ENCODE measurements at regions not wholly inside any gene's neighbourhood (a gene's known extent, or its start where the extent isn't known, plus 50 kb on each side); places are given as distances from the start of the nearest gene placed in this dataset.
A peak's percentile ranks its signal among the peaks of the same experiment; 100 is the strongest.

GRCh38 chr17:77381185-77381700 lies 240.5 kb downstream of the SEC14L1 start:
- no peak for TF ChIP-seq CTCF (IDR thresholded peaks at IDR 0.05; ENCODE audit: borderline replicate concordance)
- no peaks in the 10 kb centered on the region for H3K9me3 ChIP-seq (replicated peaks)
- no peak overlapping the region for H3K4me3 ChIP-seq
- no peak for DNase-seq
- intact Hi-C loops (cut with micrococcal nuclease): no loop called here
- H3K27ac ChIP-seq (replicated peaks): peak overlapping the region; percentile 91
- no peaks in the 10 kb centered on the region for H3K36me3 ChIP-seq
- peaks cover 100% of the 10 kb centered on the region for H3K4me1 ChIP-seq
- no peaks in the 10 kb centered on the region for H3K27me3 ChIP-seq (ENCODE audit: low read depth)

DNA sequence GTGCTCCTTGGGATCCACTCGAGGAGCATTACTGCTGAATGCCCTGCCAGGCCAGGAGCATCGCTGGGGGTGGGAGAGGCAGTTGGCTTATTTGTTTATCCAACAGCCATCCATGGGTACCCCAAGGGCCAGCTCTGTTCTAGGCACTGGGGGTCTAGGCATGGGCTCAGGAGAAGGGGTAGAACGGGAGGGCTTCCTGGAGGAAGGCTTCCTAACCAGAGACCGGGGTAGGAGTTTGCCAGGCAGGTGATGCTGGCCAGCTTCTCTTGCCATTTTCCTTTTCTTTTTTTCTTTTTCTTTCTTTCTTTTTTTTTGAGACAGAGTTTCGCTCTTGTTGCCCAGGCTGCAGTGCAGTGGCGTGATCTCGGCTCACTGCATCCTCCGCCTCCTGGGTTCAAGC lies 241.0 kb downstream of the SEC14L1 start:
- Histone ChIP-seq H3K4me3 (no peak overlapping the region), H3K9me3 (replicated peaks) (no peaks in the 10 kb centered on the region), H3K36me3 (no peaks in the 10 kb centered on the region), H3K4me1 (peaks cover 100% of the 10 kb centered on the region), H3K27ac (replicated peaks) (peak overlapping the region; percentile 91), H3K27me3 (ENCODE audit: low read depth) (no peaks in the 10 kb centered on the region)
- intact Hi-C loops (cut with micrococcal nuclease): no loop called here
- no peak for DNase-seq
- TF ChIP-seq CTCF (IDR thresholded peaks at IDR 0.05; ENCODE audit: borderline replicate concordance): no peak

DNA sequence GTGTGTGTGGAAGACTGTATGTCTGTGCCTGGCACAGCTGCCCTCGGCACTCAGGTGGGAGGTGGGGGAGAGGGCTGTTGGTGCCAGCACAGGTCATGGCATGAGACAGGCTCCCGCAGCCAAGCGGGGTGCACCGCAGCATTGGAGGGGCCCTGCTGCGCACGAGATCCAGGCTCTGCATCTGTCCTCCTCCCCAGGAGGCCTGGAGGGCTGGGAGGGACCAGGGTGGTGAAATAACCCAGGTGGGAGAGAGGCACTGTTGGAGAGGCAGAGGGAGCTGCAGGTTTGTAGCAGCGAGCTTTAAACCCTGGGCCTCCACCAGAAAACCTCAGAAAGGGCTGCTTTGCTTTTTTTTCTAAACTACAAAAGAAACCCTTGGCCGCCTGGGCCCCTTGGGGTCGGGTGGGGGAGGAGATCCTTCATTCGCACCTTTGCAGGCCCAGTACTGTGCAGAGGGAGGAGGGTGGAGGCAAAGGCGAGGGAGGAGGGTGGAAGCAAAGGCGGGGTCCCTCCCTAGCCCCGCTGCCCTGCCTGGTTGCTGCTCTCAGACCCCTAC lies 241.7 kb downstream of the SEC14L1 start:
- H3K27ac ChIP-seq (replicated peaks): peak overlapping the region; percentile 91
- no peaks in the 10 kb centered on the region for H3K9me3 ChIP-seq (replicated peaks)
- TF ChIP-seq CTCF (IDR thresholded peaks at IDR 0.05; ENCODE audit: borderline replicate concordance): no peak
- intact Hi-C loops (cut with micrococcal nuclease): no loop called here
- no peak for DNase-seq
- H3K27me3 ChIP-seq (ENCODE audit: low read depth): no peaks in the 10 kb centered on the region
- no peaks in the 10 kb centered on the region for H3K36me3 ChIP-seq
- H3K4me1 ChIP-seq: peaks cover 100% of the 10 kb centered on the region
- H3K4me3 ChIP-seq: no peak overlapping the region

- H3K4me1 ChIP-seq: peaks cover 100% of the 10 kb centered on the region
- DNase-seq: no peak
- H3K27ac ChIP-seq (replicated peaks): peak overlapping the region; percentile 91
- no peaks in the 10 kb centered on the region for H3K27me3 ChIP-seq (ENCODE audit: low read depth)
- H3K4me3 ChIP-seq: no peak overlapping the region
- no peaks in the 10 kb centered on the region for H3K9me3 ChIP-seq (replicated peaks)
- TF ChIP-seq CTCF (IDR thresholded peaks at IDR 0.05; ENCODE audit: borderline replicate concordance): no peak
- intact Hi-C loops (cut with micrococcal nuclease): no loop called here
- H3K36me3 ChIP-seq: no peaks in the 10 kb centered on the region
Observed at GRCh38 chr17:77382966-77383612, 242.3 kb downstream of the SEC14L1 start.

DNA sequence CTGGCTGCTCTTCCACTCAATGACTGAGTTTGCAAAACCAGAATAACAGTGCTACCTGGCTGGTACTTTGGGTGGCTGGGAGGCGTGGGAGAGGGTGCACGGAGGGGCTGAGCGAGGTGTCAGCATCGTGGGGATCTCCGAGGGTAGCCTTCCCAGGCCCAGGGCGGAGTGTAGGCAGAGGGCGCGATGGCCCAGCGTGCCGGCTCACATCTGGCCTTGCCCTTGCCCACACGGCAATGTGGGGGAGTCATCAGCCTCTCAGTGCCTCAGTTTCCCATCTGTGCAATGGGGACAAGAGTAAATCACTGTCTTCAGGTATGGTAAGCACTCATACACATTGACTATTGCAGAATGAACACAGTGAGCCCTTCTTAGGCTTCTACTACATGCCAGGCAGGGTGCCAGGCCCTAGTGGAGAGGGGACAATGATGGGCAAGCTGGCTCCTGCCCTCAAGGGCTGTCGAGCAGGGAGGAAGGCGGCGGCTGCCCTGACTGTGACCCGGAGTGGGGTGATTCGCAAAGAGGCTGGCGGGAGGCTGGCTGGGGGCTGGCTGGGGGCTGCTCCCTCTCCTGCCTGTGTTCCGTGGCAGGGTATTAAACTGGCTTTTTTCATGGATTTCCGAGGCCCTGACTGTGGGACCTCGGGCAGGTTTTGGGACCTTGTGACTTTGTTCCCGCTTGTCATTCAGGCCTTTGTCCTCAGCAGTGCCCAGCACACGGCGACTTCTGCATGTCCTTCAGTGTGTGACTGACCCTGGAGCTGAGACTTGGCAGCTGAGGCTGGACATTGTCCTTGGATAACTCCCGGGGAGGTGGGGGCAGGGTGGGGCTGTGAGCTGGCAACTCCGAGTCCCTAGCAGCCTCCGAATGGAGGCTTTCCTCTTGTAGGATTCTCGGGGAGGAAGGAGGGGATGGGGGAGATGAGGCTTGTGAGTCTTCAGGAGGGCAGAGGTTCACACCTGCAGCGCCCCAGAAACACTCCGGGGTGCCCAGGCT lies 243.1 kb downstream of the SEC14L1 start:
- H3K9me3 ChIP-seq (replicated peaks): no peaks in the 10 kb centered on the region
- peak overlapping the region; percentile 91 for H3K27ac ChIP-seq (replicated peaks)
- H3K27me3 ChIP-seq (ENCODE audit: low read depth): no peaks in the 10 kb centered on the region
- peaks cover 100% of the 10 kb centered on the region for H3K4me1 ChIP-seq
- intact Hi-C loops (cut with micrococcal nuclease): no loop called here
- no peak for TF ChIP-seq CTCF (IDR thresholded peaks at IDR 0.05; ENCODE audit: borderline replicate concordance)
- peak overlapping the region; percentile 27 for H3K4me3 ChIP-seq
- DNase-seq: peak; percentile 83
- H3K36me3 ChIP-seq: no peaks in the 10 kb centered on the region

Data from left ventricle myocardium inferior (tissue), 1 donor.